HepG2 (cell line): ENCODE measurements at regions not wholly inside any gene's neighbourhood (a gene's known extent, or its start where the extent isn't known, plus 50 kb on each side); places are given as distances from the start of the nearest gene placed in this dataset.

Source experiments
- ATAC-seq: fragments of 200-7000 bp; cut with Tn5 transposase; 3 replicates; pipeline ENCODE4 v1.9.1; 2020; ENCODE audit warnings: mild to moderate bottlenecking, moderate library complexity
- BruUV-seq: library from RNA; stranded (reverse); fragments of 400-500 nt; replicated peaks from 2 replicates; lab custom pipeline; 2021; lab: Mats Ljungman, UMichigan
- CTCF ChIA-PET: fragments of 300-600 bp; formaldehyde crosslinking; extraction: SDS; loops from one replicate; lab custom pipeline; 2021; ENCODE audit warnings: low total read pairs, inconsistent platforms, low intra/inter-chr PET ratio; lab: Yijun Ruan, JAX
- POLR2A ChIA-PET: fragments of 350-600 bp; sonication (Branson Sonifier 250); formaldehyde crosslinking; loops from one replicate; lab custom pipeline; 2020; ENCODE audit warnings: antibody characterized with exemption, inconsistent platforms; lab: Yijun Ruan, JAX
- DNase-seq: peaks from one replicate; pipeline ENCODE4 v3.0.0-alpha.2; 2015; ENCODE audit warnings: low spot score
- FAIRE-seq: peaks from 3 replicates; lab custom pipeline; 2011; peaks lifted over from hg19 to GRCh38; lab: Jason Lieb, UNC
- H2AFZ ChIP-seq: one replicate; pipeline ENCODE4 v1.6.1; 2011; ENCODE audit warnings: low read length, inconsistent platforms
- H3K27ac ChIP-seq: fragments of 300-600 bp; 3 replicates; pipeline ENCODE4 v1.8.0; 2011; ENCODE audit warnings: mixed run types, mild to moderate bottlenecking, mixed read lengths, low read length, inconsistent platforms; ENCODE audit not compliant: insufficient read depth; ENCODE audit errors: extremely low read length
- H3K27me3 ChIP-seq, 2 experiments: fragments of 200-600 bp in 1 of 2; 2 replicates in 1 of 2; 3 replicates in 1 of 2; pipeline versions ENCODE4 v1.6.0 to v1.8.0; 2011; ENCODE audit warnings: low read length in 2 of 2, mild to moderate bottlenecking in 2 of 2, moderate library complexity in 2 of 2, inconsistent platforms in 1 of 2; ENCODE audit not compliant: insufficient read depth in 2 of 2, control insufficient read depth in 1 of 2
- H3K36me3 ChIP-seq, 2 experiments: fragments of 200-600 bp in 1 of 2; replicated peaks in 1 of 2; 2 replicates in 1 of 2; 3 replicates in 1 of 2; pipeline versions ENCODE4 v1.5.1 to v1.8.0; 2011; ENCODE audit warnings: low read length in 2 of 2, inconsistent platforms in 1 of 2; ENCODE audit not compliant: insufficient read depth in 2 of 2, control insufficient read depth in 1 of 2
- H3K4me1 ChIP-seq: 2 replicates; pipeline ENCODE4 v1.5.1; 2012; ENCODE audit warnings: low read length, inconsistent platforms; ENCODE audit not compliant: insufficient read depth
- H3K4me2 ChIP-seq: 2 replicates; pipeline ENCODE4 v1.6.0; 2011; ENCODE audit warnings: low read depth, low read length, inconsistent platforms
- H3K4me3 ChIP-seq, 3 experiments: fragments of 200-600 bp in 1 of 3; sonication (generic), shearing (Covaris generic) in 1 of 3; replicated peaks in 1 of 3; 2 replicates each; pipeline ENCODE4 v1.5.1; 2011 to 2016; ENCODE audit warnings: low read length in 3 of 3, inconsistent platforms in 2 of 3, low read depth in 2 of 3, mild to moderate bottlenecking in 2 of 3, control low read depth in 1 of 3, mixed read lengths in 1 of 3; ENCODE audit not compliant: insufficient read depth in 1 of 3
- H3K79me2 ChIP-seq: one replicate; pipeline ENCODE4 v1.6.1; 2011; ENCODE audit warnings: low read length, inconsistent platforms; ENCODE audit not compliant: insufficient read depth
- H3K9ac ChIP-seq: 2 replicates; pipeline ENCODE4 v1.6.0; 2011; ENCODE audit warnings: mild to moderate bottlenecking, low read depth, low read length, inconsistent platforms; ENCODE audit not compliant: insufficient read depth
- H3K9me3 ChIP-seq: 2 replicates; pipeline ENCODE4 v1.5.1; 2012; ENCODE audit warnings: mild to moderate bottlenecking, low read length
- H4K20me1 ChIP-seq: 2 replicates; pipeline ENCODE4 v1.6.0; 2011; ENCODE audit warnings: inconsistent platforms, mild to moderate bottlenecking, low read length, moderate library complexity; ENCODE audit not compliant: insufficient read depth
- ZBTB37 ChIP-seq: sonication (generic); formaldehyde crosslinking; IDR thresholded peaks from 2 replicates; pipeline ENCODE4 v1.4.0; 2020; ENCODE audit warnings: mild to moderate bottlenecking, missing genetic modification reagents
- ZBTB43 ChIP-seq: sonication (generic); formaldehyde crosslinking; conservative IDR thresholded peaks from 2 replicates; pipeline ENCODE4 v1.4.0; 2020; ENCODE audit warnings: missing genetic modification reagents
- ZFYVE20 ChIP-seq: sonication (generic); formaldehyde crosslinking; IDR thresholded peaks from 2 replicates; pipeline ENCODE4 v1.8.0; 2023; ENCODE audit warnings: low read depth, mild to moderate bottlenecking, moderate library complexity, missing genetic modification reagents, borderline replicate concordance
- ZMYM3 ChIP-seq: sonication (generic); formaldehyde crosslinking; IDR thresholded peaks from 2 replicates; pipeline ENCODE4 v1.5.1; 2020; ENCODE audit warnings: mild to moderate bottlenecking, missing genetic modification reagents
- ZNF256 ChIP-seq: sonication (generic); formaldehyde crosslinking; conservative IDR thresholded peaks from 2 replicates; pipeline ENCODE4 v1.4.0; 2020; ENCODE audit warnings: missing genetic modification reagents
- in situ Hi-C: cut with HindIII; loops from 2 replicates; pipeline ENCODE4 v1.10.0; 2017; ENCODE audit warnings: low pct_unique_long_range_greater_than_20kb; ENCODE audit not compliant: extremely low pct_ligation_motif_present
- intact Hi-C: fragments of 100-400 bp; cut with micrococcal nuclease; formaldehyde crosslinking; loops from one replicate; pipeline ENCODE4 v1.10.0; 2022; ENCODE audit not compliant: unreplicated experiment

GRCh38 chr11:26229257-26229656 is 102.7 kb upstream of the ANO3 start (continued):
- TF ChIP-seq ZBTB43 = no peak
- TF ChIP-seq ZNF256 (CRISPR knock-in tag) = no peak

GRCh38 chr11:26229981-26230380 is 101.9 kb upstream of the ANO3 start:
- intact Hi-C loops (no loop called here), in situ Hi-C loops (no loop called here)
- H3K4me1 ChIP-seq = no peaks in the 10 kb centered on the region
- H3K27ac ChIP-seq = no peak overlapping the region
- no TSS peak for BruUV-seq
- no peak overlapping the region for H2AFZ ChIP-seq
- H3K36me3 ChIP-seq = no peaks in the 10 kb centered on the region
- no peaks in the 10 kb centered on the region for H3K9me3 ChIP-seq
- ATAC-seq = no peak
- no peak overlapping the region for H3K4me2 ChIP-seq
- no peak for DNase-seq
- FAIRE-seq = no peak
- no peaks in the 10 kb centered on the region for H3K79me2 ChIP-seq
- H3K4me3 ChIP-seq = no peak overlapping the region
- CTCF ChIA-PET = no interaction called here
- no peak overlapping the region for H3K9ac ChIP-seq
- TF ChIP-seq ZBTB37 = no peak
- TF ChIP-seq ZMYM3 (CRISPR knock-in tag) = no peak
- TF ChIP-seq ZFYVE20 (CRISPR knock-in tag) = no peak
- TF ChIP-seq, all 625 proteins: peak for 0
- Histone ChIP-seq H3K27me3 (no peaks in the 10 kb centered on the region; a peak in 1 of 5 replicates), H4K20me1 (no peaks in the 10 kb centered on the region)
- POLR2A ChIA-PET = no interaction called here
